Astrocyte (in vitro differentiated cells and primary cell): ENCODE measurements at regions not wholly inside any gene's neighbourhood (a gene's known extent, or its start where the extent isn't known, plus 50 kb on each side); places are given as distances from the start of the nearest gene placed in this dataset.

Experiments
- EZH2 ChIP-seq: IDR thresholded peaks from 2 replicates; pipeline ENCODE4 v1.6.1; 2012; ENCODE audit warnings: mild to moderate bottlenecking, low read length, inconsistent platforms; ENCODE audit not compliant: insufficient read depth
- TF ChIP-seq, protein P1 (sequence below): IDR thresholded peaks from 2 replicates; pipeline ENCODE4 v1.5.1; 2011; ENCODE audit warnings: low read depth, mild to moderate bottlenecking, inconsistent platforms, low read length, moderate library complexity; ENCODE audit not compliant: insufficient read depth

DNA sequence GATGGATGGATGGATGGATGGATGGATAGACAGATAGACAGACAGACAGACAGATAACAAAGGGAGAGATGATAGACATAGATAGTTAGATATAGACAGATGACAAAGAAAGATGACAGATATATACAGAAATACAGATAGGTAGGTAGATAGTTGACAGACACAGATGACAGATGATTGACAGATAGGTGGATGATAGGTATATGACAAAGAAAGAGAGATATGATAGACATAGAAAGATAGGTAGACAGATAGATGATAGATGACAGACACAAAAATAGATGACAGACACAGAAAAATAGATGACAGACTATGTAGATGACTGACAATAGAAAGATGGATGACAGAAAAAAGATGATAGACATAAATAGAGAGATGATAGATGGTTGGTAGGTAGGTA is 200.0 kb upstream of the TAS2R1 start:
- TF ChIP-seq, protein P1, sequence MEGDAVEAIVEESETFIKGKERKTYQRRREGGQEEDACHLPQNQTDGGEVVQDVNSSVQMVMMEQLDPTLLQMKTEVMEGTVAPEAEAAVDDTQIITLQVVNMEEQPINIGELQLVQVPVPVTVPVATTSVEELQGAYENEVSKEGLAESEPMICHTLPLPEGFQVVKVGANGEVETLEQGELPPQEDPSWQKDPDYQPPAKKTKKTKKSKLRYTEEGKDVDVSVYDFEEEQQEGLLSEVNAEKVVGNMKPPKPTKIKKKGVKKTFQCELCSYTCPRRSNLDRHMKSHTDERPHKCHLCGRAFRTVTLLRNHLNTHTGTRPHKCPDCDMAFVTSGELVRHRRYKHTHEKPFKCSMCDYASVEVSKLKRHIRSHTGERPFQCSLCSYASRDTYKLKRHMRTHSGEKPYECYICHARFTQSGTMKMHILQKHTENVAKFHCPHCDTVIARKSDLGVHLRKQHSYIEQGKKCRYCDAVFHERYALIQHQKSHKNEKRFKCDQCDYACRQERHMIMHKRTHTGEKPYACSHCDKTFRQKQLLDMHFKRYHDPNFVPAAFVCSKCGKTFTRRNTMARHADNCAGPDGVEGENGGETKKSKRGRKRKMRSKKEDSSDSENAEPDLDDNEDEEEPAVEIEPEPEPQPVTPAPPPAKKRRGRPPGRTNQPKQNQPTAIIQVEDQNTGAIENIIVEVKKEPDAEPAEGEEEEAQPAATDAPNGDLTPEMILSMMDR, result no peak
- no peak for TF ChIP-seq EZH2
